CD4-positive, alpha-beta memory T cell (primary cell): ENCODE measurements at regions not wholly inside any gene's neighbourhood (a gene's known extent, or its start where the extent isn't known, plus 50 kb on each side); places are given as distances from the start of the nearest gene placed in this dataset.
"Not testable (repeated sequence)": the region's sequence is repeated elsewhere in the genome, so short reads cannot be mapped to it uniquely, and the experiment has no call there.

Source experiments
- CTCF ChIA-PET: fragments of 350-600 bp; sonication (Branson Sonifier 250); formaldehyde crosslinking; loops from one replicate; lab custom pipeline; 2021; ENCODE audit warnings: inconsistent platforms; ENCODE audit not compliant: partially characterized antibody; lab: Charles Lee
- POLR2A ChIA-PET: fragments of 350-600 bp; sonication (Branson Sonifier 250); formaldehyde crosslinking; loops from one replicate; lab custom pipeline; 2021; ENCODE audit not compliant: partially characterized antibody; lab: Charles Lee
- DNase-seq, 5 donors: peaks; one replicate each; pipeline versions ENCODE4 v3.0.0 to v3.0.0-alpha.2; 2020 to 2022; ENCODE audit warnings: mixed read lengths in 1 of 5
- H3K27ac ChIP-seq: one replicate; pipeline ENCODE4 v1.7.0; 2013; ENCODE audit warnings: low read depth, low read length
- H3K27me3 ChIP-seq: 2 replicates; pipeline ENCODE4 v1.7.0; 2013; ENCODE audit warnings: mild to moderate bottlenecking, low read length, moderate library complexity; ENCODE audit not compliant: insufficient read depth
- H3K36me3 ChIP-seq: 2 replicates; pipeline ENCODE4 v1.7.0; 2013; ENCODE audit warnings: mild to moderate bottlenecking, low read length, moderate library complexity; ENCODE audit not compliant: insufficient read depth
- H3K4me1 ChIP-seq: 2 replicates; pipeline ENCODE4 v1.7.0; 2013; ENCODE audit warnings: mild to moderate bottlenecking, low read length, moderate library complexity; ENCODE audit not compliant: insufficient read depth
- H3K4me3 ChIP-seq, 2 donors: one replicate each; pipeline ENCODE4 v1.7.0; 2013; ENCODE audit warnings: low read length in 2 of 2, mild to moderate bottlenecking in 1 of 2
- H3K9me3 ChIP-seq, 2 donors: one replicate each; pipeline ENCODE4 v1.7.0; 2013; ENCODE audit warnings: low read length in 2 of 2, control low read depth in 1 of 2; ENCODE audit not compliant: control insufficient read depth in 1 of 2
- H3K27ac Mint-ChIP-seq, 7 donors: one replicate each; pipeline ENCODE4 v1.8.0; 2020 to 2021; ENCODE audit warnings: mixed read lengths in 7 of 7, mild to moderate bottlenecking in 6 of 7, inconsistent platforms in 3 of 7, moderate library complexity in 3 of 7
- H3K27me3 Mint-ChIP-seq, 2 donors: one replicate each; pipeline ENCODE4 v1.8.0; 2020 to 2021; ENCODE audit warnings: mixed read lengths in 2 of 2
- H3K36me3 Mint-ChIP-seq, 2 donors: one replicate each; pipeline ENCODE4 v1.8.0; 2020 to 2021; ENCODE audit warnings: mixed read lengths in 2 of 2, inconsistent platforms in 1 of 2, mild to moderate bottlenecking in 1 of 2
- H3K4me1 Mint-ChIP-seq, 4 donors: one replicate each; pipeline ENCODE4 v1.8.0; 2020 to 2021; ENCODE audit warnings: mixed read lengths in 4 of 4, mild to moderate bottlenecking in 1 of 4
- H3K4me3 Mint-ChIP-seq, 8 donors: one replicate each; pipeline ENCODE4 v1.8.0; 2020 to 2021; ENCODE audit warnings: mixed read lengths in 8 of 8, mild to moderate bottlenecking in 7 of 8, moderate library complexity in 6 of 8, inconsistent platforms in 3 of 8
- H3K9me3 Mint-ChIP-seq, 8 donors: one replicate each; pipeline ENCODE4 v1.8.0; 2020 to 2021; ENCODE audit warnings: mixed read lengths in 8 of 8, mild to moderate bottlenecking in 5 of 8, inconsistent platforms in 3 of 8, moderate library complexity in 1 of 8
- intact Hi-C: fragments of 100-400 bp; cut with micrococcal nuclease; formaldehyde crosslinking; loops from one replicate; pipeline ENCODE4 v1.15.1; 2023

DNA sequence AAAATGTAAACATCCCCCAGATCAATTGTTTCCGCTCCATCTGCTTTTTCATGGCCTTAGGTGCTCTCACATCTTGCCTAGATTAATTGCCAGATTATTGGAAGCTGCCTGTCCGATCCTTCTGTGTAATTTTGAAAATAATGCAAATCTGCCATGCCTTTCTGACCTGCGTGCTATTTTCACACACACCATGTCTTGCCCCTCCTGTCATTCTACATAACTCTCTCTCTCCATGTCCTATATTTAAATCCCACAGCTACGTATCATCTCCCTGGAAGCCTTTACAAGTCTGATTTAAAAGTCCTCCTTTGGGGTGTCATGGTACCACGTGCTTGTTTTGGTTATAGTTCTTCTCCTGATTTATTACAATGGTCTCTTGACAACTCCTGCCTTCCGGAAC is 247.6 kb upstream of the ELAVL2 start:
- CTCF ChIA-PET: no interaction called here
- no peak for DNase-seq
- H3K4me1 Mint-ChIP-seq: no peaks in the 10 kb centered on the region

GRCh38 chr9:24073007-24073592 is 247.1 kb upstream of the ELAVL2 start:
- Histone ChIP-seq H3K4me3 (no peak overlapping the region), H3K9me3 (peaks cover 0 to 3% of the 10 kb centered on the region in 2 donors), H3K4me1 (no peaks in the 10 kb centered on the region), H3K27ac (no peak overlapping the region), H3K36me3 (no peaks in the 10 kb centered on the region), H3K27me3 (no peaks in the 10 kb centered on the region)
- ChIA-PET CTCF (no interaction called here), POLR2A (no interaction called here)
- Mint-ChIP-seq H3K36me3 (no peaks in the 10 kb centered on the region), H3K4me3 (no peak overlapping the region), H3K9me3 (peaks cover 6 to 33% (median 16%) of the 10 kb centered on the region in 8 donors), H3K27ac (no peak overlapping the region), H3K4me1 (no peaks in the 10 kb centered on the region), H3K27me3 (no peaks in the 10 kb centered on the region)
- intact Hi-C loops: no loop called here
- no peak for DNase-seq

More for the DNA sequence above, 247.6 kb upstream of the ELAVL2 start:
- Histone ChIP-seq H3K4me3 (no peak overlapping the region), H3K27ac (no peak overlapping the region), H3K4me1 (no peaks in the 10 kb centered on the region), H3K27me3 (no peaks in the 10 kb centered on the region), H3K9me3 (peaks cover 0 to 3% of the 10 kb centered on the region in 2 donors), H3K36me3 (no peaks in the 10 kb centered on the region)
- intact Hi-C loops: no loop called here
- H3K9me3 Mint-ChIP-seq: peaks cover 7 to 34% (median 17%) of the 10 kb centered on the region in 8 donors
- POLR2A ChIA-PET: no interaction called here
- H3K27ac Mint-ChIP-seq: no peak overlapping the region
- no peaks in the 10 kb centered on the region for H3K27me3 Mint-ChIP-seq
- H3K36me3 Mint-ChIP-seq: no peaks in the 10 kb centered on the region
- no peak overlapping the region for H3K4me3 Mint-ChIP-seq

GRCh38 chr9:24071716-24072115 is 245.7 kb upstream of the ELAVL2 start:
- peaks cover 0 to 3% of the 10 kb centered on the region in 2 donors for H3K9me3 ChIP-seq
- no peaks in the 10 kb centered on the region for H3K36me3 Mint-ChIP-seq
- CTCF ChIA-PET: no interaction called here
- DNase-seq: no peak
- no peak overlapping the region for H3K27ac Mint-ChIP-seq
- H3K27ac ChIP-seq: no peak overlapping the region
- no peaks in the 10 kb centered on the region for H3K4me1 Mint-ChIP-seq
- POLR2A ChIA-PET: no interaction called here
- H3K27me3 ChIP-seq: no peaks in the 10 kb centered on the region
- H3K36me3 ChIP-seq: no peaks in the 10 kb centered on the region
- H3K4me3 Mint-ChIP-seq: no peak overlapping the region
- H3K27me3 Mint-ChIP-seq: no peaks in the 10 kb centered on the region
- no peak overlapping the region for H3K4me3 ChIP-seq
- H3K9me3 Mint-ChIP-seq: peaks cover 6 to 33% (median 15%) of the 10 kb centered on the region in 8 donors
- intact Hi-C loops: no loop called here
- no peaks in the 10 kb centered on the region for H3K4me1 ChIP-seq

DNA sequence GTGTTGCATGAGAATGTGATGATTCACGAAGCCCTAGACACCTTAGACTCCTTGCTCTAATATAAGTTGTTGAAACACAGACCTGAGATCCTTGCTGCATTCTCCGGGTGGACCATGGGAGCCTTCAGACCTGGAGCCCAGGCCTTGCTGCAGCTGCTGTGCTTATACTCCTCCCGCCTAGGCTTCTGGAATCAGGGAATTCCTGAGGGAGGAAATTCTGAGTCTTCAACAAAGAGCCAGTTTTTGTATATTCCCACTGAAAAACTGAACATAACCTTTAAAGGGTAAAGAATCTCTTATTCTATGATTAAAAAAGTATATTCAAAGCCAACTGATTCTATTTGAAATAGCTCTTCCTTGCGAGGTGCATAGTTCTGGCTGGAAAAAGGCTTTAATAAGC is 245.1 kb upstream of the ELAVL2 start:
- peaks cover 3 to 32% (median 15%) of the 10 kb centered on the region in 8 donors for H3K9me3 Mint-ChIP-seq
- no peaks in the 10 kb centered on the region for H3K36me3 Mint-ChIP-seq
- Histone ChIP-seq H3K27ac (no peak overlapping the region), H3K27me3 (no peaks in the 10 kb centered on the region), H3K4me3 (no peak overlapping the region), H3K9me3 (peaks cover 0 to 3% of the 10 kb centered on the region in 2 donors), H3K36me3 (no peaks in the 10 kb centered on the region), H3K4me1 (no peaks in the 10 kb centered on the region)
- POLR2A ChIA-PET: no interaction called here
- no peak overlapping the region for H3K27ac Mint-ChIP-seq
- H3K27me3 Mint-ChIP-seq: no peaks in the 10 kb centered on the region
- no peak for DNase-seq
- intact Hi-C loops: no loop called here
- no peak overlapping the region for H3K4me3 Mint-ChIP-seq
- CTCF ChIA-PET: no interaction called here
- H3K4me1 Mint-ChIP-seq: no peaks in the 10 kb centered on the region

- H3K36me3 Mint-ChIP-seq, H3K27ac Mint-ChIP-seq, CTCF ChIA-PET, H3K4me3 Mint-ChIP-seq, H3K4me3 ChIP-seq, H3K9me3 ChIP-seq, H3K27me3 ChIP-seq, H3K4me1 Mint-ChIP-seq, H3K27me3 Mint-ChIP-seq, DNase-seq, H3K36me3 ChIP-seq, H3K27ac ChIP-seq, H3K4me1 ChIP-seq, POLR2A ChIA-PET, intact Hi-C loops: not testable (repeated sequence)
- peaks cover 1 to 19% (median 8%) of the 10 kb centered on the region in 8 donors for H3K9me3 Mint-ChIP-seq
Observed at GRCh38 chr9:24067107-24067506, 241.1 kb upstream of the ELAVL2 start.

- Histone ChIP-seq H3K4me3 (no peak overlapping the region), H3K4me1 (no peaks in the 10 kb centered on the region), H3K27me3 (no peaks in the 10 kb centered on the region), H3K36me3 (no peaks in the 10 kb centered on the region), H3K9me3 (peaks cover 0 to 8% of the 10 kb centered on the region in 2 donors), H3K27ac (no peak overlapping the region)
- CTCF ChIA-PET: no interaction called here
- Mint-ChIP-seq H3K36me3 (no peaks in the 10 kb centered on the region), H3K9me3 (peaks cover 5 to 38% (median 11%) of the 10 kb centered on the region in 8 donors), H3K27me3 (no peaks in the 10 kb centered on the region), H3K27ac (no peak overlapping the region), H3K4me3 (no peak overlapping the region), H3K4me1 (no peaks in the 10 kb centered on the region)
- intact Hi-C loops: no loop called here
- DNase-seq: no peak
- POLR2A ChIA-PET: no interaction called here
Observed at GRCh38 chr9:24059651-24060050, 233.6 kb upstream of the ELAVL2 start.

GRCh38 chr9:24051587-24051986 is 225.5 kb upstream of the ELAVL2 start:
- Mint-ChIP-seq H3K4me3 (no peak overlapping the region), H3K4me1 (no peaks in the 10 kb centered on the region), H3K36me3 (no peaks in the 10 kb centered on the region), H3K27me3 (no peaks in the 10 kb centered on the region), H3K9me3 (peaks cover 1 to 59% (median 28%) of the 10 kb centered on the region in 8 donors), H3K27ac (no peak overlapping the region)
- Histone ChIP-seq H3K27ac (no peak overlapping the region), H3K36me3 (no peaks in the 10 kb centered on the region), H3K4me3 (no peak overlapping the region), H3K4me1 (no peaks in the 10 kb centered on the region), H3K27me3 (no peaks in the 10 kb centered on the region), H3K9me3 (no peaks in the 10 kb centered on the region)
- no peak for DNase-seq
- intact Hi-C loops: no loop called here
- CTCF ChIA-PET: no interaction called here
- POLR2A ChIA-PET: no interaction called here

GRCh38 chr9:24050239-24050638 is 224.2 kb upstream of the ELAVL2 start:
- CTCF ChIA-PET, H3K27ac Mint-ChIP-seq, H3K4me1 Mint-ChIP-seq, H3K36me3 ChIP-seq, H3K9me3 ChIP-seq, H3K27me3 Mint-ChIP-seq, DNase-seq, H3K4me3 ChIP-seq, H3K36me3 Mint-ChIP-seq, POLR2A ChIA-PET, intact Hi-C loops, H3K27me3 ChIP-seq, H3K4me1 ChIP-seq, H3K27ac ChIP-seq, H3K4me3 Mint-ChIP-seq: not testable (repeated sequence)
- peaks cover 4 to 57% (median 24%) of the 10 kb centered on the region in 8 donors for H3K9me3 Mint-ChIP-seq
